ENCODE measurements at regions not wholly inside any gene's neighbourhood (a gene's known extent, or its start where the extent isn't known, plus 50 kb on each side); places are given as distances from the start of the nearest gene placed in this dataset.
"Not testable (repeated sequence)": the region's sequence is repeated elsewhere in the genome, so short reads cannot be mapped to it uniquely, and the experiment has no call there.

DNA sequence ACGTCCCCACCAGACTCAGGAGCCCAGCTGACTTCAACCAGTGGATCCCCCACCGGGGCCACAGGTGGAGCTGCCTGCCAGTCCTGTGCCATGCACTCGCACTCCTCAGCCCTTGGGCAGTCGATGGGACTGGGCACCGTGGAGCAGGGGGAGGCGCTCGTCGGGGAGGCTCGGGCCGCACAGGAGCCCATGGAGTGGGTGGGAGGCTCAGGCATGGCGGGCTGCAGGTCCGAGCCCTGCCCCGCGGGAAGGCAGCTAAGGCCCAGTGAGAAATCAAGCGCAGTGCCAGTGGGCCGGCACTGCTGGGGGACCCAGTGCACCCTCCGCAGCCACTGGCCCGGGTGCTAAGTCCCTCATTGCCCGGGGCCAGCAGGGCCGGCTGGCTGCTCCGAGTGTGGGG lies 52.3 kb upstream of the LRRC30 start:
- intact Hi-C loops (cut with DNase I) = loop anchor here (5.0 kb wide), 1 partner anchor 256 kb away; no protein-coding TSS in a partner anchor
- WGBS = 100% methylated on average over 6 of the region's 21 CpGs

DNA sequence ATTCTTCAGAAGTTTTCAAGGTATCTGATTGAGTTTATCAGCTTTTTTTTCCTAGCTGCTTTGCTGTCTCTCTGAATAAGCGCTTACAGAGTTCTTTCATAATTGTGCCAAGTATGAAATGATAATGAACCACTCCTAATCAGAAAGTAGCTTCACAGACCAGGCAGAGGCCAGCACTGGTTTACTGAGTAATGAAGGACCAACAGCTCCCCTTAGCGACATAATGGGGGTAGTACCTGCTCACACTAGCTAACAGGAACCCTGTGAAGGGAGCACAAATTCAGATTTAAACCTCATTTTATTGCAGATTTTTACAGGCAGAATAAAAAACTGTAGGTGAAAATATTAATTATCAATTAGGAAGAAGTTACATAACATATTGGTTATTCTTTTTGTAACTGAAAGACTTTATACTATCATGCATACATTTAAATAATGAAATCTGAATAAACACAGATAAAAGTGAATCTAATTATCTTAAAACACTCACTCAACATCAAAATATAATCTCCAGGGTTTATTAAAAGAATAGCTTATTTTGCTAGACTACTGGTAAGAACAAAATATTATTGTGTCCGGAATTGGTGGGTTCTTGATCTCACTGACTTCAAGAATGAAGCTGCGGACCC lies 53.7 kb upstream of the LRRC30 start:
- intact Hi-C loops (cut with DNase I) = loop anchor here (2.0 to 5.0 kb wide), 2 partner anchors 138 to 255 kb away; no protein-coding TSS in a partner anchor
- Histone ChIP-seq H3K4me3 (no peak overlapping the region), H3K9me3 (no peaks in the 10 kb centered on the region), H3K36me3 (no peaks in the 10 kb centered on the region), H3K27me3 (peaks cover 0 to 16% (median 0%) of the 10 kb centered on the region in 4 donors), H3K27ac (replicated peaks in 1 of 4) (no peak overlapping the region), H3K4me1 (no peaks in the 10 kb centered on the region)
- WGBS = 45% methylated on average over 4 of the region's 4 CpGs
- DNase-seq (ENCODE audit: extremely low spot score) = no peak
- TF ChIP-seq, protein P1, sequence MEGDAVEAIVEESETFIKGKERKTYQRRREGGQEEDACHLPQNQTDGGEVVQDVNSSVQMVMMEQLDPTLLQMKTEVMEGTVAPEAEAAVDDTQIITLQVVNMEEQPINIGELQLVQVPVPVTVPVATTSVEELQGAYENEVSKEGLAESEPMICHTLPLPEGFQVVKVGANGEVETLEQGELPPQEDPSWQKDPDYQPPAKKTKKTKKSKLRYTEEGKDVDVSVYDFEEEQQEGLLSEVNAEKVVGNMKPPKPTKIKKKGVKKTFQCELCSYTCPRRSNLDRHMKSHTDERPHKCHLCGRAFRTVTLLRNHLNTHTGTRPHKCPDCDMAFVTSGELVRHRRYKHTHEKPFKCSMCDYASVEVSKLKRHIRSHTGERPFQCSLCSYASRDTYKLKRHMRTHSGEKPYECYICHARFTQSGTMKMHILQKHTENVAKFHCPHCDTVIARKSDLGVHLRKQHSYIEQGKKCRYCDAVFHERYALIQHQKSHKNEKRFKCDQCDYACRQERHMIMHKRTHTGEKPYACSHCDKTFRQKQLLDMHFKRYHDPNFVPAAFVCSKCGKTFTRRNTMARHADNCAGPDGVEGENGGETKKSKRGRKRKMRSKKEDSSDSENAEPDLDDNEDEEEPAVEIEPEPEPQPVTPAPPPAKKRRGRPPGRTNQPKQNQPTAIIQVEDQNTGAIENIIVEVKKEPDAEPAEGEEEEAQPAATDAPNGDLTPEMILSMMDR (IDR thresholded peaks at IDR 0.05) = peak; percentile 69 to 83 (median 79)
- no peak for TF ChIP-seq POLR2A (IDR thresholded peaks at IDR 0.05; ENCODE audit: low read depth)

More for the DNA sequence above, 52.3 kb upstream of the LRRC30 start:
- H3K27me3 ChIP-seq = peaks cover 0 to 16% (median 0%) of the 10 kb centered on the region in 4 donors
- not testable (repeated sequence) for H3K9me3 ChIP-seq; H3K4me1 ChIP-seq; H3K27ac ChIP-seq (replicated peaks in 1 of 4); H3K4me3 ChIP-seq; DNase-seq (ENCODE audit: extremely low spot score); H3K36me3 ChIP-seq

DNA sequence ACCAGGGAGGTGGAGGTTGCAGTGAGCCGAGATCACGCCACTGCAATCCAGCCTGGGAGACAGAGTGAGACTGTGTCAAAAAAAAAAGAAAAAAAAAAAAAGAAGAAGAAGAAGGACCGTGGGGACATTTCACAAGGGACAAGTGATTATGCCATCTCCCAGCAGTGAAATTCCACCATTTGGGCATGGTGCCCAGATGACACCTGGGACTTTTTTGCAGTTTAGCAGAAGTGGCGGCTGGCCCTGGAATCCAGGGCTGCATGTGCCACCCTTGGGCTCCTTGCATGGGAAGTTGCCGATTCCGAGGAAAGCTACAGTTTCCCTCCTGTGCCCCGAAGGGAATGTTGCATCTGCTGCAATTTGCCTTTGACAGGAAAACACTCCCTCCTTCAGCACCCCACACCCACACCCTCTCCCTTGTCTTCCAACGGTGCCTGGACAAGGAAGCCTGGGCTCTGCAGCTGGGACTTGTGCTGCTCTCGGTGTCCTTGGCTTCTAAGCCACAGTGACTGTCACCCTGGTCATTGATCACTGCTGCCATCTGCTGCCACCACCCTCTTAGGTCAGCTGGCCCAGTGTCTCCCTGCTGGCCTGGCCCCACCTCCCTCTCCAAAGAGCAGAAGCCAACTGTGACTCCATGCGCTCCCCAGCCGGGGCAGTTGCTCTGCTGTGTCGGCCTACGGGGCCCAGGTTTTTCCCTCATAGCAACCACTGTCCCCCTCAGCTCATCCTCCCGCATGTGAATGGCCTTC lies 56.4 kb upstream of the LRRC30 start:
- Histone ChIP-seq H3K27me3 (peaks cover 0 to 9% (median 0%) of the 10 kb centered on the region in 4 donors), H3K27ac (replicated peaks in 1 of 4) (no peak overlapping the region), H3K4me1 (no peaks in the 10 kb centered on the region), H3K36me3 (no peaks in the 10 kb centered on the region), H3K4me3 (no peak overlapping the region), H3K9me3 (no peaks in the 10 kb centered on the region)
- WGBS = 76% methylated on average over 13 of the region's 14 CpGs
- no peak for TF ChIP-seq EP300 (IDR thresholded peaks at IDR 0.05)
- TF ChIP-seq POLR2A (IDR thresholded peaks at IDR 0.05; ENCODE audit: low read depth) = no peak
- TF ChIP-seq, protein P1 (IDR thresholded peaks at IDR 0.05) = no peak
- TF ChIP-seq POLR2AphosphoS5 (IDR thresholded peaks at IDR 0.05) = no peak
- no peak for DNase-seq (ENCODE audit: extremely low spot score)
- intact Hi-C loops (cut with DNase I) = loop anchor here (5.0 kb wide), 1 partner anchor 252 kb away; no protein-coding TSS in a partner anchor

DNA sequence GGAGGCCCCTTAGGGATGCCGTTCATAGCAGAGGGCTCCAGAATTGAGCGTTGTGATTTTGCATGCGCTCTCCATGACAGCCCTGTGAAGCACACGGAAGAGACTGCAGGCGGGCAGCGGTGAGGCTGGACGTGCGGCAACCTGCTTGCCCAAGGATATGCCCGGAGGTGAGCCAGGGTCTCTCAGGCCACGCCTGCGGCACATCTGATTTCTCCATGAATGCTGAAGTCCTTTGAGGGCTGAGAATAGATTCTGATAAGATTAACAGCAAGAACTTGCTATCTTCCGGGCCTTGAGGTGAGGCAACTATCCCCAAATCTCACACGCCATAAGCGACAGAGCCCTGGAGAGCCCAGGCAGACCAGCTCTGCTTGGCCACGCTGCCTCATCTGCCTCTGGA lies 55.6 kb upstream of the LAMA1 start:
- WGBS = 98% methylated on average over 10 of the region's 15 CpGs
- no peaks in the 10 kb centered on the region for H3K9me3 ChIP-seq
- TF ChIP-seq POLR2A (IDR thresholded peaks at IDR 0.05; ENCODE audit: low read depth) (no peak), POLR2AphosphoS5 (IDR thresholded peaks at IDR 0.05) (no peak), EP300 (IDR thresholded peaks at IDR 0.05) (no peak)
- TF ChIP-seq, protein P1 (IDR thresholded peaks at IDR 0.05) = no peak

DNA sequence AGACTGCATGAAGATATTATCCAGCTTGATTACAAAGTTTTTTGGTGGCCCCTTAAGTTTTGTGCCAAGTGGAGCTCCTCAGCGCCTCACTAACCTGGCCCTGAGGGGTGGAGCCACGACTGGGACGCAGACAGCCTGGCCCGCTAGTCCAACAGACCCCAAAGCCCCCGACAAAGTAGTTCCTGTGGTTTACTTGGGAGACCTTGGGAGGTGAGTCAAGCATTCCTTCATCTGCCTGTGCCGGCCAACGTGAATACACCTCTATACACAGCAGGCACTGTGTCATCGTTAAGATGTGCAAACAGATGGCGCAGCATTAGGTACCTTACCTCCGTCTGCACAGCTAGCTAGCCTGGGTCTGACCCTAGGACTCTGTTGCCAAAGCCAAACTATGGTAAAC lies 55.0 kb upstream of the LAMA1 start:
- TF ChIP-seq EP300 (IDR thresholded peaks at IDR 0.05) = no peak
- TF ChIP-seq, protein P1 (IDR thresholded peaks at IDR 0.05) = no peak
- no peak for TF ChIP-seq POLR2AphosphoS5 (IDR thresholded peaks at IDR 0.05)
- 78% methylated on average over 10 of the region's 10 CpGs for WGBS
- H3K27me3 ChIP-seq = no peaks in the 10 kb centered on the region
- no peaks in the 10 kb centered on the region for H3K36me3 ChIP-seq
- H3K27ac ChIP-seq (replicated peaks in 1 of 4) = no peak overlapping the region
- H3K4me3 ChIP-seq = no peak overlapping the region
- no peaks in the 10 kb centered on the region for H3K4me1 ChIP-seq
- intact Hi-C loops (cut with DNase I) = no loop called here
- H3K9me3 ChIP-seq = no peaks in the 10 kb centered on the region
- no peak for DNase-seq (ENCODE audit: extremely low spot score)

More for the DNA sequence above, 55.6 kb upstream of the LAMA1 start:
- Histone ChIP-seq H3K36me3 (no peaks in the 10 kb centered on the region), H3K27me3 (peaks cover 0 to under 1% (median 0%) of the 10 kb centered on the region in 4 donors), H3K4me3 (no peak overlapping the region), H3K4me1 (no peaks in the 10 kb centered on the region), H3K27ac (replicated peaks in 1 of 4) (no peak overlapping the region)
- no peak for DNase-seq (ENCODE audit: extremely low spot score)
- intact Hi-C loops (cut with DNase I) = no loop called here

All from esophagus muscularis mucosa (tissue), 4 donors.